Kidney capillary endothelial cell (primary cell): ENCODE measurements at regions not wholly inside any gene's neighbourhood (a gene's known extent, or its start where the extent isn't known, plus 50 kb on each side); places are given as distances from the start of the nearest gene placed in this dataset.
"Not testable (repeated sequence)": the region's sequence is repeated elsewhere in the genome, so short reads cannot be mapped to it uniquely, and the experiment has no call there.

Source experiments
- DNase-seq: peaks from one replicate; pipeline ENCODE4 v3.0.0-alpha.2; 2018; ENCODE audit warnings: low spot score

- DNase-seq = no peak
Observed at GRCh38 chr2:22124003-22124402, 1000.2 kb downstream of the TDRD15 start.

- DNase-seq = no peak
Observed at GRCh38 chr2:22126106-22126505, 1002.3 kb downstream of the TDRD15 start.

- DNase-seq = no peak
Observed at GRCh38 chr2:22126978-22127377, 1003.2 kb downstream of the TDRD15 start.

- no peak for DNase-seq
Observed at GRCh38 chr2:22134421-22134820, 1010.7 kb downstream of the TDRD15 start.

GRCh38 chr2:22136446-22136845 lies 1012.7 kb downstream of the TDRD15 start:
- no peak for DNase-seq

- DNase-seq = no peak
Observed at GRCh38 chr2:22143840-22144239, 1020.1 kb downstream of the TDRD15 start.

GRCh38 chr2:22153931-22154613 lies 1030.3 kb downstream of the TDRD15 start:
- no peak for DNase-seq

GRCh38 chr2:22156661-22157060 lies 1032.9 kb downstream of the TDRD15 start:
- DNase-seq = not testable (repeated sequence)

- no peak for DNase-seq
Observed at GRCh38 chr2:22167256-22167655, 1043.5 kb downstream of the TDRD15 start.

GRCh38 chr2:22175003-22175402 lies 1051.2 kb downstream of the TDRD15 start:
- no peak for DNase-seq

GRCh38 chr2:22185251-22185650 lies 1061.5 kb downstream of the TDRD15 start:
- DNase-seq = no peak

- not testable (repeated sequence) for DNase-seq
Observed at GRCh38 chr2:22186261-22186828, 1062.6 kb downstream of the TDRD15 start.

GRCh38 chr2:22189893-22190480 lies 1066.2 kb downstream of the TDRD15 start:
- DNase-seq = no peak

GRCh38 chr2:22194218-22194617 lies 1070.5 kb downstream of the TDRD15 start:
- no peak for DNase-seq

GRCh38 chr2:22196806-22197205 lies 1073.0 kb downstream of the TDRD15 start:
- no peak for DNase-seq

- no peak for DNase-seq
Observed at GRCh38 chr2:22198381-22199283, 1074.9 kb downstream of the TDRD15 start.

- DNase-seq = no peak
Observed at GRCh38 chr2:22199994-22200393, 1076.2 kb downstream of the TDRD15 start.

GRCh38 chr2:22209545-22209944 lies 1085.8 kb downstream of the TDRD15 start:
- no peak for DNase-seq

GRCh38 chr2:22213237-22213636 lies 1089.5 kb downstream of the TDRD15 start:
- DNase-seq = no peak

- DNase-seq = no peak
Observed at GRCh38 chr2:22215517-22215916, 1091.7 kb downstream of the TDRD15 start.

GRCh38 chr2:22217881-22218280 lies 1094.1 kb downstream of the TDRD15 start:
- no peak for DNase-seq

- no peak for DNase-seq
Observed at GRCh38 chr2:22221006-22221405, 1097.2 kb downstream of the TDRD15 start.

GRCh38 chr2:22238967-22239366 lies 1115.2 kb downstream of the TDRD15 start:
- DNase-seq = no peak
